NK-92 treated with Interleukin-12 subunit alpha and Interleukin-12 subunit beta, amount 100 ng/mL, for 24 hours (cell line): ENCODE measurements at regions not wholly inside any gene's neighbourhood (a gene's known extent, or its start where the extent isn't known, plus 50 kb on each side); places are given as distances from the start of the nearest gene placed in this dataset.
"Not testable (repeated sequence)": the region's sequence is repeated elsewhere in the genome, so short reads cannot be mapped to it uniquely, and the experiment has no call there.

Source experiments
- DNase-seq: peaks from one replicate; lab custom pipeline; 2025; lab: John Stamatoyannopoulos, UW

GRCh38 chr13:78540058-78540457, 63.3 kb downstream of the POU4F1 start:
- no peak for DNase-seq

DNA sequence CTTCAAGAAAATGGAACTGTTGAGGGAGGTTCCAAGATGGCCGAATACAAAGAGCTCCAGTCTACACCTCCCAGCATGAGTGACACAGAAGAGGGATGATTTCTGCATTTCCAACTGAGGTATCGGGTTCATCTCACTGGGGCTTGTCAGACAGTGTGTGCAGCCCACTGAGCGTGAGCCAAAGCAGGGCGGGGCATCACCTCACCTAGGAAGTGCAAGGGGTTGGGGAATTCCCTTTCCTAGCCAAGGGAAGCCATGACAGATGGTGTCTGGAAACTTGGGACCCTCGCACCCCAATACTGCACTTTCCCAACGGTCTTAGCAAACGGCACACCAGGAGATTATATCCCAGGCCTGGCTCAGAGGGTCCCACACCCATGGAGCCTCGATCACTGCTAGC, 77.3 kb downstream of the POU4F1 start:
- DNase-seq, result not testable (repeated sequence)

DNA sequence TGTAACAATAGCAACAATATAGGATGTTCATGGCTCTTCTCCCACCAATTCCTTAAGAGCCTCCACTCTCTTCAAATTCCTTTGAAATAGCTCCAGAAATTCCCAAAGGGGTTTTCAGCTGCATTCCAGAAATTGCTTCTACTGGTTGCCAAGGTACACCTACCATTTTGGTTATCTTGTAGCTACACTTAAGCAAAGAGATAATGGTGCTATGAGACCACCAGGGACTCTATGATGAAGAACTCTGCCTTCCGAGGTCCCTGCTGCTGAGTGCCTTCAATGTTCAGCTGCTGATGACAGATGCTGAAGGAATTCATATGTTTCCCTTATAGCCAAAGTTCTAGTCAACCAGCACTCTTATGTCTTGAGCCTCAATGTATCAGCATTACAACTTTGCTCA, 78.4 kb downstream of the POU4F1 start:
- no peak for DNase-seq

- no peak for DNase-seq
These were observed 82.3 kb downstream of the POU4F1 start for GRCh38 chr13:78521091-78521490.

- no peak for DNase-seq
These were observed 82.9 kb downstream of the POU4F1 start for GRCh38 chr13:78520425-78520824.

DNA sequence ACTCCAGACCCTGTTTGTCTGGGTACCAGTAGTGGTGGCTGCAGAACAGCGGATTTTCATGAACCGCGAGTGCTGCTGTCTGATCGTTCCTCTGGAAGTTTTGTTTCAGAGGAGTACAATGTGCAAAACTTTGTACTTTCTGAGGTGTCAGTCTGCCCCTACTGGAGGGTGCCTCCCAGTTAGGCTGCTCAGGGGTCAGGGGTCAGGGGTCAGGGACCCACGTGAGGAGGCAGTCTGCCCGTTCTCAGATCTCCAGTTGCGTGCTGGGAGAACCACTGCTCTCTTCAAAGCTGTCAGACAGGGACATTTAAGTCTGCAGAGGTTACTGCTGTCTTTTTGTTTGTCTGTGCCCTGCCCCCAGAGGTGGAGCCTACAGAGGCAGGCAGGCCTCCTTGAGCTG, 84.9 kb downstream of the POU4F1 start:
- DNase-seq, result not testable (repeated sequence)

GRCh38 chr13:78499802-78500201, 103.5 kb downstream of the POU4F1 start:
- no peak for DNase-seq

- DNase-seq, result no peak
These were observed 105.5 kb downstream of the POU4F1 start for GRCh38 chr13:78497702-78498355.

- DNase-seq, result no peak
These were observed 111.4 kb downstream of the POU4F1 start for GRCh38 chr13:78491978-78492377.

- not testable (repeated sequence) for DNase-seq
These were observed 113.1 kb downstream of the POU4F1 start for GRCh38 chr13:78490225-78490624.

GRCh38 chr13:78487707-78488106, 115.6 kb downstream of the POU4F1 start:
- no peak for DNase-seq

DNA sequence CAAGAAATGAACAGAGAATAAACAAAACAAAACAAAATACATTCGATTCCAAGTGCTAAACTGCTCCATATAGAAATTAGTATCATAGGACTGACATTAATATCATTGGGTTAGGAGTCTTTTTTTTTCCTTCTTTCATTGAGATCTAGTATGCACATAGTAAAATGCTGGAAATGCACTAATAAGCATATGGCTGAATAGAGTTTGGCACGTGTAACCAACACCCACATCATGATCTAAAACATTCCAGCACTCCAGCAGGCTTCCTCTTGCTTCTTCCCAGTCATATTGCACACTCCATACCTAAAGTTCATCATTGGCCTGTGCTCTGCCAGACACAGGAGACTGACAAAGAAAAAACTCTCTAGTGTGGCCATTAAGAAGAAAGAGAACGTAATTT, 117.5 kb downstream of the POU4F1 start:
- DNase-seq, result no peak

DNA sequence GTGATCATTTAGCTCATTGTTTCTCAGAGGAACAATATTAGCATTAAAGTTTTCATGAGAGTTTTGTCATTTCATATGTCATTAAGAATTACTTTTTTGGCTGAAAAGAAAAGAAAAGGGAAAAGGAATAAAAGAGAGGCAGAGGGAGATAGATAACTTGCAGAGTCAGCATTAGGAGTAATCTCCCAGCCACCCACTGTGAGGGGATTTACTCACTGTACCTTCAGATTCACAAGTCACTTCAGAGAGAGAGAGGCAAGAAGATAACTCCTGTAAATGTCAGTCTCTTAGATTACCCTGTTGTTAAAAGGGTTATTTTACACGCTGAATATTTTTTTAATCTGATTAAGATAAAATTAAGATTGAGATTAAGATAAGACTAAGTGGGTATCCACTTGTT, 125.2 kb downstream of the POU4F1 start:
- no peak for DNase-seq

- DNase-seq, result no peak
These were observed 126.4 kb downstream of the POU4F1 start for GRCh38 chr13:78476910-78477309.

- no peak for DNase-seq
These were observed 134.7 kb downstream of the POU4F1 start for GRCh38 chr13:78468621-78469020.

DNA sequence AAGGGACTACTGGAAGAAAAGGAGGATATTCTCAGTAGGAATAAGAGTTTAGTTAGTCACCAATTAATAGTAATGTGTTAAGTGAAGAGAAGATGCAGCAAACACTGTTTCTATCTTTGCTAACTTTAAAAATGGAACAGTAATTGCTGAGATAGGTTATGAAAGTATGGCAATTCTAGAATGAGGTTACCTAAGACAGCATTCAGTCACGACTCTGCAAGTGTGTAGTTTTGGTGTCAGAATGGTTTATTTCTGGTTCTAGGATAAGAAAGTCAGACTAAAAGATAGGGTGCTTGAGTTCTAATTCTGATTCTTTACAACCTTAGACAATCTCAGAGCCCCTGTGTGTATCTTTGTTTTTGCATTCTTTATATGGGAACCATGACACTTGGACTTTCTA, 138.1 kb downstream of the POU4F1 start:
- no peak for DNase-seq

GRCh38 chr13:78460176-78460575, 143.2 kb downstream of the POU4F1 start:
- no peak for DNase-seq

DNA sequence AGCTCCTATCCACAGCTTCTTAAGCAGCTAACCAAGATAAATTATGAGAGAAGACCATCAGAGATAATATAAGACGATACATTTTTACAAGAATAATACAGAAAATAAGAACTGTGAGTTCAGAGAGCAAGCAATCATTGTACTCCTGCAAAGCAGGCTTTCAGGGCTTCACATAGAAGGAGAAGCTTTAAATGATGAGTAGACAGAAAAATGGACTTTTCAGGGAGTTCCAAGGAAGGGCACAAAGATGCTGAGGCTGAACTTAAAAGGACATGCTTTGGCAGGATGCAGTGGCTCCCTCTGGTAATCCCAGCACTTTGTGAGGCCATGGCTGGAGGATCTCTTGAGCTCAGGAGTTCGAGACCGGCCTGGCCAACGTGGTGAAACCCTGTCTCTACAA, 159.5 kb downstream of the POU4F1 start:
- no peak for DNase-seq

- DNase-seq, result no peak
These were observed 165.6 kb downstream of the POU4F1 start for GRCh38 chr13:78437781-78438180.

- no peak for DNase-seq
These were observed 167.0 kb downstream of the POU4F1 start for GRCh38 chr13:78436311-78436710.

- no peak for DNase-seq
These were observed 172.0 kb downstream of the POU4F1 start for GRCh38 chr13:78431328-78431727.

GRCh38 chr13:78430811-78431210, 172.5 kb downstream of the POU4F1 start:
- DNase-seq, result no peak

DNA sequence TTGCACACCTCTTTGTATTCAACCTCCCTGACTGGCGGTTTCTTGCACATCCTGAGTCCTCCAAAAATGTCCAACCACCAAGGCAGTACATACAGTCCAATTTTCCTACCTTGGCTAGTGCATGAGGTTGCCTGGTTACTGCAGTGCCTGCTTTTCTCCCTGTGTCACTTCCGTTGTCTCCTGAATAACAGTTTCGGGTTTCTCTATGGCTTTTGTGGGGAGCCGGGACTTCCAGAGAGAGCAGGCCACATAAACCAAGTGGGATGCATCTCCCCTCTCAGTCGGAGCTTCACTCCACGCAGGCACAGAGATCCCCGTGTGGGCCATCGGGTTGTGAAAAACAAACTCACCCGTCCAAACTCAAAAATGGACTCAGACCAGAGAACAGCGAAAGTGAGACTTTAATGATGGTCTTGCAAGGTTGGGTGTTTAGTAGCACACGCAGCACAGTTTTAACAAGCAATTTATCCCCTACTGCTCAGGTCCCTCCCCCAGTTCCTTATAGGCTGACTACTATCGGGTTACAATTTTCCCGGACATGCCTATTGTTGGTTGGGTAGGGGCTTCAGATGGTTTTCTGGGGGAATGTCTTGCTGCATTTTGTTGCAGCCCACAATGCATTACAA, 173.1 kb downstream of the POU4F1 start:
- no peak for DNase-seq

DNA sequence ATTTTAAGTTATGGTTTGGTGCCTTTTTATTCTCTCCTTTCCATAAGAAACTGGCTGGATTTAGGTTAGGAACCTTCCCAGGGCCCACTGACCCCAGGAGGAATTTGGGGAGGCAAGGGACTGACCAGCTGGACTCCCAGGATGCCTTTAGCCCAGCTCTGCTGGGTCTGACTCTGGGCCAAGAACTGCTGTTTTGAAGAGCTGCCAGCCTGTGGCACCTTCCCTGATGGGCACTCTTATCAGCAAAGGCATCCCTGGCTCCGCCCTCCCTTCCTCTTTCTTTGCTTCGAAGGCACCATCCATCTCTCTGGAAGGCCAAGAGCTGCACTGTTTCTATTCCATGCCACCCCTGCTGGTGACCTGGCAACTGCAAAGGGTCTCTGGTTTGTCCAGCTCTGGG, 174.7 kb downstream of the POU4F1 start:
- DNase-seq, result no peak
